OCI-LY3 (cell line): ENCODE measurements at regions not wholly inside any gene's neighbourhood (a gene's known extent, or its start where the extent isn't known, plus 50 kb on each side); places are given as distances from the start of the nearest gene placed in this dataset.

Source experiments
- H2AFZ ChIP-seq: fragments of 200-600, 300-600 bp; shearing (Covaris generic); 2 replicates; pipeline ENCODE4 v1.6.0; 2014; ENCODE audit warnings: antibody characterized with exemption, low read depth, low read length
- H3K27ac ChIP-seq: fragments of 200-600, 300-600 bp; sonication (generic); 2 replicates; pipeline ENCODE4 v1.5.1; 2014; ENCODE audit warnings: mild to moderate bottlenecking, low read length, moderate library complexity, mixed read lengths
- H3K27me3 ChIP-seq: fragments of 200-600, 300-600 bp; sonication (generic); 2 replicates; pipeline ENCODE4 v1.6.1; 2014; ENCODE audit warnings: low read depth, low read length, mixed read lengths
- H3K36me3 ChIP-seq: fragments of 200-600, 300-600 bp; sonication (generic); replicated peaks from 2 replicates; pipeline ENCODE3; 2014; ENCODE audit warnings: low read depth, low read length, mixed read lengths
- H3K4me1 ChIP-seq: fragments of 300-600, 200-600 bp; sonication (generic); 2 replicates; pipeline ENCODE4 v1.6.1; 2014; ENCODE audit warnings: low read length, mixed read lengths
- H3K4me2 ChIP-seq: fragments of 200-600, 300-600 bp; sonication (generic); 2 replicates; pipeline ENCODE4 v1.6.1; 2014; ENCODE audit warnings: low read length, mixed read lengths
- H3K4me3 ChIP-seq: fragments of 300-600, 200-600 bp; sonication (generic); 2 replicates; pipeline ENCODE4 v1.5.1; 2014; ENCODE audit warnings: antibody characterized with exemption, mild to moderate bottlenecking, low read length, moderate library complexity
- H3K79me2 ChIP-seq: fragments of 300-600, 200-600 bp; shearing (Covaris generic); 2 replicates; pipeline ENCODE4 v1.6.1; 2014; ENCODE audit warnings: mild to moderate bottlenecking, low read length, mixed read lengths
- H3K9ac ChIP-seq: fragments of 300-600, 200-600 bp; shearing (Covaris generic); 2 replicates; pipeline ENCODE4 v1.6.0; 2014; ENCODE audit warnings: mild to moderate bottlenecking, low read length, moderate library complexity
- H3K9me3 ChIP-seq: fragments of 200-600, 300-600 bp; shearing (Covaris generic); 2 replicates; pipeline ENCODE4 v1.6.1; 2014; ENCODE audit warnings: low read length, mixed read lengths; ENCODE audit not compliant: insufficient read depth
- H4K20me1 ChIP-seq: fragments of 200-600, 300-600 bp; sonication (generic); 2 replicates; pipeline ENCODE4 v1.6.1; 2016; ENCODE audit warnings: low read length, mixed read lengths; ENCODE audit not compliant: insufficient read depth
- CTCF ChIP-seq: fragments of 200-600, 300-600 bp; sonication (generic); IDR thresholded peaks from 2 replicates; pipeline ENCODE4 v1.5.1; 2014; ENCODE audit warnings: antibody characterized with exemption, low read length, low read depth
- EZH2phosphoT487 ChIP-seq: fragments of 200-600 bp; shearing (Covaris generic); IDR thresholded peaks from 2 replicates; pipeline ENCODE4 v1.6.1; 2018; ENCODE audit warnings: antibody characterized with exemption, mixed run types, low read depth

- Histone ChIP-seq H3K4me2 (no peak overlapping the region), H3K4me3 (no peak overlapping the region), H3K27me3 (0 out of 2 replicates have a peak, but pooled peaks cover 4% of the 10 kb centered on the region)
These were observed 53.5 kb downstream of the FOXD2 start for GRCh38 chr1:47491341-47491753.

GRCh38 chr1:47495176-47495713, 57.4 kb downstream of the FOXD2 start:
- Histone ChIP-seq H2AFZ (no peak overlapping the region), H3K9me3 (no peaks in the 10 kb centered on the region), H3K9ac (no peak overlapping the region), H3K27ac (no peak overlapping the region), H3K36me3 (no peaks in the 10 kb centered on the region), H3K4me1 (no peaks in the 10 kb centered on the region), H4K20me1 (no peaks in the 10 kb centered on the region), H3K27me3 (0 out of 2 replicates have a peak, but pooled peaks cover 6% of the 10 kb centered on the region), H3K79me2 (no peaks in the 10 kb centered on the region), H3K4me2 (no peak overlapping the region), H3K4me3 (no peak overlapping the region)
- TF ChIP-seq EZH2phosphoT487 (no peak), CTCF (no peak)

More at GRCh38 chr1:47491341-47491753, 53.5 kb downstream of the FOXD2 start:
- Histone ChIP-seq H2AFZ (no peak overlapping the region), H3K27ac (no peak overlapping the region), H3K36me3 (no peaks in the 10 kb centered on the region), H3K4me1 (no peaks in the 10 kb centered on the region), H3K9me3 (no peaks in the 10 kb centered on the region), H4K20me1 (no peaks in the 10 kb centered on the region), H3K79me2 (no peaks in the 10 kb centered on the region), H3K9ac (no peak overlapping the region)
- no peak for TF ChIP-seq EZH2phosphoT487
- TF ChIP-seq CTCF, result no peak

GRCh38 chr1:47498551-47498950, 60.7 kb downstream of the FOXD2 start:
- TF ChIP-seq CTCF (no peak), EZH2phosphoT487 (no peak)
- no peaks in the 10 kb centered on the region for H4K20me1 ChIP-seq
- H3K36me3 ChIP-seq, result no peaks in the 10 kb centered on the region
- H3K9ac ChIP-seq, result no peak overlapping the region
- no peaks in the 10 kb centered on the region for H3K79me2 ChIP-seq
- H3K4me1 ChIP-seq, result no peaks in the 10 kb centered on the region
- 0 out of 2 replicates have a peak, but pooled peaks cover 6% of the 10 kb centered on the region for H3K27me3 ChIP-seq
- H3K4me2 ChIP-seq, result no peak overlapping the region
- no peaks in the 10 kb centered on the region for H3K9me3 ChIP-seq
- H3K27ac ChIP-seq, result no peak overlapping the region
- H2AFZ ChIP-seq, result no peak overlapping the region
- H3K4me3 ChIP-seq, result no peak overlapping the region

- no peak overlapping the region for H3K27ac ChIP-seq
- no peaks in the 10 kb centered on the region for H3K36me3 ChIP-seq
- H3K4me2 ChIP-seq, result no peak overlapping the region
- H3K4me1 ChIP-seq, result no peaks in the 10 kb centered on the region
- H3K79me2 ChIP-seq, result no peaks in the 10 kb centered on the region
- H3K27me3 ChIP-seq, result 0 out of 2 replicates have a peak, but pooled peaks cover 3% of the 10 kb centered on the region
- H4K20me1 ChIP-seq, result no peaks in the 10 kb centered on the region
- H2AFZ ChIP-seq, result no peak overlapping the region
- H3K9me3 ChIP-seq, result no peaks in the 10 kb centered on the region
- no peak overlapping the region for H3K4me3 ChIP-seq
- no peak for TF ChIP-seq EZH2phosphoT487
- no peak for TF ChIP-seq CTCF
- no peak overlapping the region for H3K9ac ChIP-seq
These were observed 63.2 kb downstream of the FOXD2 start for GRCh38 chr1:47501069-47501468.
